ENCODE measurements at regions not wholly inside any gene's neighbourhood (a gene's known extent, or its start where the extent isn't known, plus 50 kb on each side); places are given as distances from the start of the nearest gene placed in this dataset.

DNA sequence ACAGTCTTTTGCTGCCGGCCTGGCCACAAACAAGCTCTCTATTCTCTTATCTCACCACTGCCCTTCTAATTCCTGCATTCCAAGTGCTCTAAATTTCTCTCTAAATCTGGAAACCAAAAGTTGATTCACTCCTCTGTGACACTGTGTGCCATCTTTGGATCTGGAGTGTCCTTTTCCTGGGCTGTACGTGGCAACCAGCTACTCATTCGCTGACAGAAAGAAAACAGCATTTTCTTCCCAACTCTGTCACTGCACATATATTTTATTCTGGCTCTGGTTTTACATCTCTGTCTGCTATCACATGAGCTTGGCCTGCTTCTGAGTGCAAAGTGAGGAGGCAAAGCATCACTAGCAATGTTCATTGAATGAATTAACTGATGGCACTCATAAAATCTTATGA, 397.2 kb upstream of the MAP3K7 start:
- no peak for DNase-seq (ENCODE audit: low read depth in 2 of 3, low spot score in 2 of 3)

DNA sequence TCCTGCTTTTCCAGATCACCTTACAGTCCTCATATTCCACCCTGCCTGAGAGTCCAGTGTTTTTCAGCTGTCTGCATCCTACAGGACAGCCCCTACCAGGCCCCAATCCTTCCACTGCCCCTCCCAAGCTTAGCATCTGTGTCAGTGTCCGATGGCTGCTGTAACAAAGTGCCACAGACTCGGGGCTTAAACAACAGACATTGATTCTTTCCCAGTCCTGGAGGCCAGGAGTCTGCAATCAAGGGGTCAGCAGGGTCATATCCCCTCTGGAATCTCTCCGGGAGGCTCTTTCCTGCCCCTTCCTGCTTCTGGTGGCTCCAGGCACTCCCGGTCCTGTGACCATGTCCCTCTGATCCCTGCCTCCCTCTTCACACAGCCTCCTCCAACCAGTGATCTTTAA, 396.6 kb upstream of the MAP3K7 start:
- DNase-seq (ENCODE audit: low read depth in 2 of 3, low spot score in 2 of 3) = no peak

DNA sequence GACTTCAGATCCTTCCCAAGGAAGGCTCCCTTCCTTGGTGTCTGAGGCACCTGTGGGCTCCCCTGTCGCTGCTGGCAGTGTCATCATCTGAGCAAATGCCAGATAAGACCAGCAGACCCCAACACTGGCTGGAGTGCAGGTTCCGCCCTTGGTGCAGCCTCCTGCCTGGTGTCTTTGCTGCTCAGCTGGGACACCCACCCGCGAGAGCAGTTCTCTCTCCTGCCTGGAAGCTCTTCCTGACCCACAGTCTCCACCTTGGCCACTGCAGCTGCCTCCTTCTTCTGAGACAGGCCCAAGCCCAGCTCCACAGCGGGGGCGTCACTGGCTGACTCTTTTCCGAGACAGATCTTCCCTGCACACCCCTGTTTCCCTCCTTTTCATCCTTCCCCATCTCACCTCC, 395.7 kb upstream of the MAP3K7 start:
- DNase-seq (ENCODE audit: low read depth in 2 of 3, low spot score in 2 of 3) = no peak

DNA sequence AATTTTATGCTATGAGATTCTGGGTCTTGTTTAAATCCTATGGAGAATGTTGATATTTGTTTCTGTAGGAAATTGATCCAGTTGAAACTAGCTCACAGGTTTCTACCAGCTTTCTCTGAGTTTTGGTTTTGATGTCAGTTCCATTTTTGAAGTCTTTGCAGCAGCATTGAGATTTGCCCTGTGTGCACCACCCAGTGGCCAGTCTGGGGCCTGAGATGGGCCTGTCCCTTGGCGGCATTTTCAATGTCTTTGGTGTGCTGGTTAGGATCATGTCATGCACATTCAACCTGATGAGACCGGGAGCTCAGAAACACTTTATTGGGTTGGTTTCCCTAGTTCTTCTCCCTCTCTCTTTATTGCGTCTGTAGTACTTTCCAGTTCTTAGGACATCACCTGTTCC, 395.2 kb upstream of the MAP3K7 start:
- peak in 1 of 3 donors; percentile 5 for DNase-seq (ENCODE audit: low read depth in 2 of 3, low spot score in 2 of 3)

DNA sequence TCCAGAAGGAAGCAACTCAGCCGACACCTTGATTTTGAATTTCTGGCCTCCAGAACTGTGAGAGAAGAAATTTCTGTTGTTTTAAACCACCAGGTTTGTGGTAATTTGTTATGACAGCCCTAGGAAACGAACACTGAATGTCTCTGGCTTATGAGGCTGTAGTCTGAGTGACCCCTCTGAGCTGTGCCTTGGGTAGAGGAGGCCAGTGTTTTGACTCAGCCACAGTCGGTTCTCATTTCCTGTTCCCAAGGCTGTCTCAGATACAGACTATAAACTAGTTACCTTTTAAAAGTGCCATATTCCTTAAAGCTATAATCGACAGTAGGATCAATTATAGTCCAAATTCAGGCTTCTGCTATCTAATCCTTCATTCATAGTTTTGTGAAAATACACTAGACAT, 391.2 kb upstream of the MAP3K7 start:
- no peak for DNase-seq (ENCODE audit: low read depth in 2 of 3, low spot score in 2 of 3)

DNA sequence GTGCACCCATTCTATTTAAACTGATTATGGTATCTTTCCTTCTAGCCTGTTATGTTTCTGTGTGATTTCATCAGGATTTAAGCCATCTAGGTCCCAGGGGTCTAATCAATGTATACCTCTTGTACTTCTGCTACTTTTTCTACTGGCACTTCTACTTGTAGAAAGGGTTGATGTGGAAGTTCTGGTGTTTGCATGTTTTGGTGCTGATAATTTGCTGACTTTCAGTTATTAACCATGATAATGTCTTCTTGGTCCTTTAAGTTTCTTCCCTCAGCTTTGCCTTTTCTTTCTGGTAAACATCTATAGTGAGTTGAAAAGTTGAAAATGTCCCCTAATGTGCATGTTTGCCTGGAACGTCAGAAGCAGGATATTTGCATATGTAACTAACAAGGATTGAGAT, 390.6 kb upstream of the MAP3K7 start:
- DNase-seq (ENCODE audit: low read depth in 2 of 3, low spot score in 2 of 3) = no peak

DNA sequence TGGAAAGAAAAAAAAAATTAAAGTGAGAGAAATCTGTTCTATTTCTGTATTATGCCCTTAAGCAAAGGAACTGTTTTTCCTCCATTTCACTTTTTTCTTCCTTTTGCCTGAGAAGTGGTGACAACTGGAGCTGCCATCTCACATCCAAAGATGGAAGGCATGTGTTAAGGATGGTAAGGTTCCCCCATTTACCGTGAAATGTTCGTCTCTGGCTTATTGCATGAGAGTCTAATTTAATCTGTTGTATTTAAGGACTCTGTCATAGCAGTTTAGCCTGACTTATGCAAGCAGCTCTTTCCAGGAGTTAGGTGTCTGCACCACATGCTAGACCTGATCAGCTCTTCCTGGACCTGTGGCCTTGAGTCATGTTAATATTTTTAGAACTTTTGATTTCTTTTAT, 389.5 kb upstream of the MAP3K7 start:
- DNase-seq (ENCODE audit: low read depth in 2 of 3, low spot score in 2 of 3) = no peak

DNA sequence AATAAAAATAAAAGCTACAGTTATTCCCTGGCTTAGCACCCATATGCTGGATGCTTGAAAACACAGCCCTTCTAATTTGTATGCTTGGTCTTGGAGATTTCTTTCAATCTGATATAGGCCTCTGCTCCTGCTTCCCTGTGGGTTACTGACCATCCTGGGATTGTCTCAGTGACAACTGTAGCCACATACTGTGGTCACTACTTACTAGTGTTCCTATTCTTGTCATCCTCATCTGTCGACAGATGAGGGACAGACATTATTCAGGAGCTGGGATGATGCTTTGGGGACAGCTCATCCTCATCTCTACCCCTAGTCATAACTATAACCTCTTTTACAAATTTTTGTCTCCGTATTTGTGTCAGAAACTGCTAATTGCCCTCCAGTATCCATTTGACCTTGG, 388.9 kb upstream of the MAP3K7 start:
- DNase-seq (ENCODE audit: low read depth in 2 of 3, low spot score in 2 of 3) = no peak

DNA sequence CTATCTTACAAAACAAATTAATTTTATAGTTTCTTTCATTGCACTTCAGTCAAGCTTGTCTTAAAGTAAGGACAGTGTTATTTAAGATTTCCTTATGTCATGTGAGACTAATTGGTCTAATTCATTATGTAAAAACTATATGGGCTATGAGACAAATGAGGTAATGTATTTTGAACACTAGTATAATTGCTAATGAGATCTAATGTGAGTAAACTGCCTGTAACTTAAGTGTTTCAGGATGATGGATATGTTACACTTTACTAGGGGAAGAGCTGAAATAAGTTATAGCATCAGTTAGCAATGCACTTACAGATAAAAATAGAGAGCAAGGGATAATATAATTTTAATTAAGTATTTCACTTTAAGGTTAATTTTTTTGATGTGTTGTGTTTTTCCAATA, 386.3 kb upstream of the MAP3K7 start:
- no peak for DNase-seq (ENCODE audit: low read depth in 2 of 3, low spot score in 2 of 3)

DNA sequence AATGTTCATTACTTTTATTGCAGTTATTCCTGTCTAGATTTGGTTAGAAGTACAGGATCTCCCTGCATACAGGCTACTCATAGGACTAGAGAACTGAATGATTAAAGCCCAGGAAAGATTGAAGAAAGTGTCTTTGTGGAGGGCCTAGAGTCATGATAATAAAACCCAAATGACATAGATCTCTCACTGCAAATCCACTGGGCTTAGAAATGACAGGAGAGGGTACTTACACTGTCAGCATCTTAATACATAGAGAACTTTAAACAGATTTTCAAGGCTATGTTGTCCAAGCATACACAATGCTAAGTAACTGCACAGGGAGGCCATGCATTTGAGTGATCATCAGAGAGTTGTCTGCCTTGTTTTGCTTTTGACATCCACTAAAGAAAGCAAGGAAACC, 383.8 kb upstream of the MAP3K7 start:
- DNase-seq (ENCODE audit: low read depth in 2 of 3, low spot score in 2 of 3) = no peak

DNA sequence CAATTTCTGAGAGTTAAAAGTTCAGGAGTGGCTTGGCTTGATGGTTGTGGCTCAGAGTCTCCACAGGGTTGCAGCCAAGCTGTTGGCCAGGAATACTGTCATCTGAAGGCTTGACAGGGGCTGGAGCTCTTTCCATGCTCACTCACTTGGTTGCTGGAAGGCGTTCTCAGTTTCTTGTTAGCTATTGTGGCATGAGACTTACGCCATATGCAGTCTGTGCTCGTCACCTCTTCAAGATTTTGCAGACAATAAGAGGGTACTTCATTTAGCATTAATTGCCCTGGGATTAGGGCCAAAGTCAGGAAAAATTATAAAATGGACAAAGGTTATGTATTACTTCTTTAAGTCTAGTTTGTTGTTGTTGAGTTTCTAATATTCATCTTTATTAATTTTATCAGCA, 380.6 kb upstream of the MAP3K7 start:
- no peak for DNase-seq (ENCODE audit: low read depth in 2 of 3, low spot score in 2 of 3)

DNA sequence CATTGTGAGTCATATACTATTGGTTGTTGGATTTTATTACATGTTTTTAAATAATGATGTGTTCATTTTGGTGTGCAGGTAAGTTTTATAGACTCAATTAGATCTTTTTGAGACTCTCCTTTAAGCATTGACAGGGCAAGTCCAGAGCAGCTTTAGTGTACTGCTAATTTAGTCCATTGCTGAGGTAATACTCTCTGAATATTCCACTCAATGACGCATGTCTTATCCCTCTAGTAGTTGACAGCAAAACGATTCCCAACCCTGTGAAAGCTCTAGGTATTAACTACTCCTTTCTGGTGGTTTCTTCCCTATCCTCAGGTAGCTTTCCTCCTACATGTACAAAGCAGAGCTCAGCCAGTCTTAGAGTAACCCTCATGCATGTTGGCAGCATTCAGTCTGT, 373.5 kb upstream of the MAP3K7 start:
- no peak for DNase-seq (ENCODE audit: low read depth in 2 of 3, low spot score in 2 of 3)

DNA sequence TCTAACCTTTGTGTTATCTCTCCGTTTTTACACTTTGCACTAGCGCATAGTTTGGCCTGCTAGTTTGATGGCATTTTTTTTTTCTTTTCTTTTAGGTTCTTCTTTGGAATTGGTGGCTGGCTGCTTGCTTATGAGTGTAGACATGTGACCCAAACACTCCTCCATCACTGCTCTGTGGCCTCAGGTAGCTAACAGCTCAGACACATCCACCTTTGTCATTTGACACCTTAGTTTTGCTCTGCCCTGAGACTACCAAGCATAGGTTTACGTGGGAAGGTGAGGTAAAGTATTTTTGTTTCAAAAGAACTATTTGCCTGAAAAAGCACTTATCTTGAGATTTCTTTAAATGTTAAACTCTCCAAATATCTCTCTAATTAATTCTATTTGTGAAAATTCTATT, 368.4 kb upstream of the MAP3K7 start:
- DNase-seq (ENCODE audit: low read depth in 2 of 3, low spot score in 2 of 3) = no peak

DNA sequence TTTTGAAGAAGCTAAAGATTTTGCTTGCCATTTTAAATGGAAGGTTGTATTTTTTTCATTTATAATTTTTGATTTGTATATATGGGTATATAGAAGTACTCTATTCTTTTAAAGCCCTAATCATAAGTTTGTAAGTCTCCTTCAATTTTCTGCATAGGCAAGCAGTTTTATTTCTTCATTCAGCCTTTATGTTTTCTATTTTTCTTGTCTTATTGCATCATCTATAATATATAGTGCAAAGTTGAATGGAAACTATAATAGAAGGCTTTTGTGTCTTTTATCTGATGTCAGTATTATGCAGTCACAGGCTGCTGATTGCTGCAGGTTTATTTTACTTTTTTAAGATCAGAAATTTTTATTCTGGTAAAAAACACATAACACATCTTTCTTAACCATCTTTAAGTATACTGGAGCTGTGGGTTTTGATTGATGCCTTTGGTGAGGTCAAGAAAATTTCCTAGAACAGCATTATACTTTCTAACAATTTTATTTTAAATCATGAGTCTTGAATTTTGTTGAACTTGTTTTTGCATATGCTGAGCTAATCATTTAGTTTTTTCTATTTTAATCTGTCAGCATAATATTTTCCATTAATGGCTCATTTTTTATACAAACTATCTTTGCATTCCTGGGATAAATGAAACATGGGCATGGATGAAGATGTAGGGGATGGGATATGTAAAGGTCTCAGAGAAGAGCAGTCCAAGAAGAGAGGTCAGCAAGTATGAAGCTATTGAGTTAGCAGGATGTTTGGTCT, 366.7 kb upstream of the MAP3K7 start:
- DNase-seq (ENCODE audit: low read depth in 2 of 3, low spot score in 2 of 3) = no peak

DNA sequence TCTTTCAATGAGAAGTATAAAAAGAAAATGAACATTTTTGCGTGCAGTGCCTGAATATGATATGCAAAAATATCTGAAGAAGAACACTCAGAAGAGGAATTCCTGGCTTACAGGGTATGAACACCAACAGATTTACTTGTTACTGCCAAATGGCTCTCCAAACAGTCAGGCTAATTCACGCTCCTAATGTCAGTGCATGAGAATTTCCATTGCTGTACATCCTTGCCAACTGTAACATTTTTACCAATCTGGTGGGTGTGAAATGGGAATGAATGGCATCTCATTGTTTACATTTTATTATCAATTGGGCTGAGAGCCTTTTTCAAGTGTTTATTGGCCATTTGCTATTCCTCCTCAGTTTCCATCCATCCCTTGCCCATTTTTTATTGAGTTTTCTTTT, 365.3 kb upstream of the MAP3K7 start:
- DNase-seq (ENCODE audit: low read depth in 2 of 3, low spot score in 2 of 3) = no peak

DNA sequence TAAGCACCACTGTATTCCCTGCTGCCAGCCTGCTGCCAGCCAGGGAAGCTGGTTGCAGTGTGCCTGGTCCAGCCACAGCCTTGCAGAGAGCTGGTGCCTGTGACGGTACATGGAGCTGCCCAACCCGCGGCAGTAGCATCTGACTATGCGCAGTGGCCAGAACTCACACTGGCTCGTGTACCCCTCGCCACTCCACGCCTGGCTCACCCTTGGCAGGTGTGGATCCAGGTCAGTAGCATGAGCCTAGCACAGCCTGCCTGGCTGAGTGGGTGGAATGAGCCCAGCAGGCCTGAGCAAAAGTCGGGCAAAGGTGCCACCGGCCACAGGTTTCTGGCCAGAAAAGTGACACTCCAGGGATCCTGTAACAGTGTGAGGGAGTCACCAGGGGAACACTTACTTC, 361.7 kb upstream of the MAP3K7 start:
- no peak for DNase-seq (ENCODE audit: low read depth in 2 of 3, low spot score in 2 of 3)

DNA sequence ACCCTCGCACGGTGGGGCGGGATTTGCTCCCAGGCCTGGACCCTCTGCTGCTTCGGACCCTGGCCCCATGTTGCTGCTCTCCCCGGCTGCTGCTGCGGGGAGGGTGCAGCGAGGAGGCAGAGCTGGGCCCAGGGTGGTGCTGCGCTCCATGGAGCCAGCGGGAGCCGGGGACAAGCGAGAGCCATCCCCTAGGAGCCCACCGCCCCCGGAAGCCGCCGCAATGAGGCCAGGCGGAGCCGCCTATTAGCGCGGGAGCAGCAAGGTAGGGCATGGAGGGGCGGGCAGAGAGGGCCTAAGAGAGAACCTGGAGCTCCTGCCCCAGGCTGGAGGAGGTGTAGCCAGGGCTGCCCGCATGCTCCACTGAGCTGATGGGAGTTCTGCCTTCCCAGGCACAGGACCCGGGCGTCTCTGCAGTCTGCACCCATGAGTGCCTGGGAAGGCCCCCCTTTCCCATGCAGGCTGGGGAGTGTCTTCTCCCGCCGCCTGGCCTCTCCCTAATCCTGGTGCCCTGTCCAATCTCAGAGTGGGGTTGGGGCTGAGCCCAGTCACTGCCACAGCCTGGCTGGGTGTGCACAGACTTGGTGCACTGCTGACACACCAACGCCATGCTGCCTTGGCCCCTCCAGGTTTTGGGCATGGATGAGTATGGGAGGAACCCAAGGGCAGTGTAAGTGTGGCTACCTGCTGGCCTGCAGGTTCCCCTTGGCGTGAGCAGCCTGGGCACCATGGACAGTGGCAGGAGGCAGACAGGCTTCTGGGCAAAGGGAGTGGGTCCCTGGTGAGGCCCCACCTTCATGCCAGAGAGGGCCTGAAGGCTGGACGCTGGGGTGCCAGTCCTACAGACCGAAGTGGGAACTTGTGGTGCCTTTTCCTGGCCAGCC, 360.6 kb upstream of the MAP3K7 start:
- no peak for DNase-seq (ENCODE audit: low read depth in 2 of 3, low spot score in 2 of 3)

DNA sequence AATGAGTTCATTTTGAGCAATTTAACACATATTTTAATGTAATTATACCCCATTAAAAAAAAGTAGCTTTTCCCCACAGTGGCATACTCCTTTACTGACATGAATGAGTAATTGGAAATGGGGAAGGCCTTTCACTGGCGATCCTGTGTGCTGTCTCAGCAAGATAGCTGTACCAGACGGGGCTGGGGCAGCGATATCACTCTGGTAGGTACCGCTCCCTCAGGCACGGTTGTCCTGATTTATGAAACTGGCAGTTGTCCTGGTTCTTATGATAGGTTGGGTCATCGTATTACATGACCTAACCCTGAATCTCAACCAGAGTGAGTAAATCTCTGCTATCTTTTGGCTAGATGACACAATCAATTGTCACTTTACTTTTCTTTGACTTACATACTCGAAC, 355.0 kb upstream of the MAP3K7 start:
- no peak for DNase-seq (ENCODE audit: low read depth in 2 of 3, low spot score in 2 of 3)

DNA sequence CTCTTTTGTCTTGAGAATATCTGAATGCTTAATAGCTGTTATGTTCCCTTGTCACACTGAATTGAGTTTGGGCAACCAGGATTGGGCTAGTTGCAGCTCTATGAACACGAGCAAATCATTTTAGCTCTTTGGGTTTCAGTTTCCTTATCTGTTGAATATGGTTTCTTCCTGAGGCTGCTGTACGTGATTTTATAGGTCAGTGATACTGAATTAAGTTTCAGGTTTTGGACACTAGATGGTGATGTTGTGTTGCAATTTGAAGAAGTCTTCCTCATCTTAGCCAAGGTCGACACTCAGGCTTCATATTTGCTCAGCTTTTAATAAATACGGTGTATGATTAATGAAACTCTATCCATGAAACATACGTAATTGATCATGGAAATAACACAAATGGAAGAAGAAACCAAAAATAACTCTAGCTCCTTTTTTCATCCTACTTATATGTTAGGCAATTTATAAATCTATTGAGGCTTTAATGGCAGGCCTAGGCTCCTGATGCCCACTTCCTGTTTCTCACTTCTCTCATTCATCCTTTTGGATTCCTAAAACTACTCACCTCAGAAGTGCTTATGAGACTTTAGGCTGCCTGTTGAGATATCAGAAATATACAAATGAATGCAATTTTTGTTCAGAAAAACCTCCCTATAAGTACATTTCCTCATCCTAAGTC, 354.1 kb upstream of the MAP3K7 start:
- DNase-seq (ENCODE audit: low read depth in 2 of 3, low spot score in 2 of 3) = peak; percentile 10 to 81 (median 71)

DNA sequence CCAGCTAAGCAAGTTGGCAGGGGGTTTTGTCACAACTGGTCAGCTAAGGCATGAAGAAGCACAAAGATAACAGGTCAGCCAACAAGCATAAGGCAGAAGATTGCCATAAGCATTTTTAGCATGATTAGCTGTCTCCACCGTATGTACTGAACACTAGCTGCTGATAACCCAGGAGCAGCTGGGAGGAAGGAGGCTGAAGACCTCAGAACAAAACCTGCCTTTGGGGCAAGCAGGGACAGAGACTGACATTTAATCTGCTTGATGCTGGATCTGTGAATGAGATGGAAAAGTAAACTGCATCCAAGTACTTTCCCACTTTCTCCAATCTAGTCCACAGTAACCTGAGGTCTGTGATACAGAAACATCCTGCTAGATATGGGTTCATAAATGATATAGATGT, 353.0 kb upstream of the MAP3K7 start:
- no peak for DNase-seq (ENCODE audit: low read depth in 2 of 3, low spot score in 2 of 3)

DNA sequence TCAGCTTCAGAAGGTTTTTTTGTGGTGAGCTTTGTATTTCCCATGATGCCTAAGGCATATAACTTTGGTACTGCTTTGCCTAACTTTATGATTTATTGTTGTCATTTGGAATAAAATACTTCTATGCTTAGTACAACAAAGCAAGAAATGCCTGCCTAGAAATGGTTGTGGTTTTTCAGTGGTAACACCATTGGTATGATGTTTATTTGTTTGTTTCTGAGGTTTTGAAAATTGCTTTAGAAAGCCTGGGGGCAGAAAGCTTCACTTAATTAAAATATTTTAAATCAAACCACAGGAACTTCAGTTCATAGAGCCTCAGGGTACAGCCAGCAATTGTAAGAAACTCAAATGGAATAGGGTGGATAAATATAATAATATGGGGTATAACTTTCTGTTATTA, 351.2 kb upstream of the MAP3K7 start:
- no peak for DNase-seq (ENCODE audit: low read depth in 2 of 3, low spot score in 2 of 3)

DNA sequence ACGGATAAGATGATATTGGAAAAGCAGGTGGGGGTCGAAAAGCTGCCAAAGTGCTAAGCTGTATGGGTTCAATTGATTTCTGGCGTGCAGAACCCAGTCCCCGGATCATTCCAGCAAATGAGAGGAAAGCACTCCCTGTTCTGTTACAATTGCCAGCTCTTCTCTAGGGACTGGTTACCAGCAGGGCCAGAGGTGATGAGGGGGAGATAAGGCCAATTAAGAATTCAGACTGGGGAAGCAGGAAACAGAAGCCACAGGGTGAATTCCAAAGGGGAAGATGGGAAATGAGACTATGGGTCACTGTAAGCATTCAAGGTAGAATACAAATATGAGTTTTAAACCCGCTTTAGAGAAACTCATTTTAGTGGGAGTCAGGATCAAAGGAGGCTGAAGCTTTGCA, 349.4 kb upstream of the MAP3K7 start:
- no peak for DNase-seq (ENCODE audit: low read depth in 2 of 3, low spot score in 2 of 3)
